ENCODE measurements at regions not wholly inside any gene's neighbourhood (a gene's known extent, or its start where the extent isn't known, plus 50 kb on each side); places are given as distances from the start of the nearest gene placed in this dataset.
"Not testable (repeated sequence)": the region's sequence is repeated elsewhere in the genome, so short reads cannot be mapped to it uniquely, and the experiment has no call there.

- TF ChIP-seq POLR2A (IDR thresholded peaks at IDR 0.05): no peak
- no peak for TF ChIP-seq CTCF (IDR thresholded peaks at IDR 0.05)
- no peak for DNase-seq (ENCODE audit: low spot score in 2 of 2)
- H3K4me3 ChIP-seq (ENCODE audit: low read depth, poor library complexity, severe bottlenecking): no peak overlapping the region
- intact Hi-C loops (cut with DNase I; ENCODE audit: low total_unique reads): no loop called here
Observed at GRCh38 chr13:50426927-50427326, 411.7 kb downstream of the KCNRG start.

- intact Hi-C loops (cut with DNase I; ENCODE audit: low total_unique reads); DNase-seq (ENCODE audit: low spot score in 2 of 2); H3K4me3 ChIP-seq (ENCODE audit: low read depth, poor library complexity, severe bottlenecking): not testable (repeated sequence)
- 82% methylated on average over 9 of the region's 9 CpGs for WGBS, 2 donors
Observed at GRCh38 chr13:50427511-50427910, 412.3 kb downstream of the KCNRG start.

GRCh38 chr13:50428183-50428877 is 413.1 kb downstream of the KCNRG start:
- 53 to 71% methylated on average over 1 of the region's 1 CpG for WGBS, 2 donors
- DNase-seq (ENCODE audit: low spot score in 2 of 2): no peak
- H3K4me3 ChIP-seq (ENCODE audit: low read depth, poor library complexity, severe bottlenecking): no peak overlapping the region
- intact Hi-C loops (cut with DNase I; ENCODE audit: low total_unique reads): no loop called here
- TF ChIP-seq POLR2A (IDR thresholded peaks at IDR 0.05) (no peak), CTCF (IDR thresholded peaks at IDR 0.05) (no peak)

GRCh38 chr13:50435011-50435410 is 408.5 kb downstream of the DLEU7 start:
- 97 to 99% methylated on average over 2 of the region's 2 CpGs for WGBS, 2 donors
- TF ChIP-seq POLR2A (IDR thresholded peaks at IDR 0.05) (no peak), CTCF (IDR thresholded peaks at IDR 0.05) (no peak)
- no peak for DNase-seq (ENCODE audit: low spot score in 2 of 2)
- no peak overlapping the region for H3K4me3 ChIP-seq (ENCODE audit: low read depth, poor library complexity, severe bottlenecking)
- intact Hi-C loops (cut with DNase I; ENCODE audit: low total_unique reads): no loop called here

GRCh38 chr13:50437252-50437651 is 406.2 kb downstream of the DLEU7 start:
- TF ChIP-seq POLR2A (IDR thresholded peaks at IDR 0.05) (no peak), CTCF (IDR thresholded peaks at IDR 0.05) (no peak)
- intact Hi-C loops (cut with DNase I; ENCODE audit: low total_unique reads): no loop called here
- no peak for DNase-seq (ENCODE audit: low spot score in 2 of 2)
- 80 to 94% methylated on average over 1 of the region's 1 CpG for WGBS, 2 donors
- no peak overlapping the region for H3K4me3 ChIP-seq (ENCODE audit: low read depth, poor library complexity, severe bottlenecking)

GRCh38 chr13:50438351-50438750 is 405.1 kb downstream of the DLEU7 start:
- WGBS, 2 donors: 79 to 87% methylated on average over 1 of the region's 1 CpG
- intact Hi-C loops (cut with DNase I; ENCODE audit: low total_unique reads): no loop called here
- no peak overlapping the region for H3K4me3 ChIP-seq (ENCODE audit: low read depth, poor library complexity, severe bottlenecking)
- no peak for DNase-seq (ENCODE audit: low spot score in 2 of 2)
- no peak for TF ChIP-seq POLR2A (IDR thresholded peaks at IDR 0.05)
- no peak for TF ChIP-seq CTCF (IDR thresholded peaks at IDR 0.05)

All from lower leg skin (tissue), 4 donors.